ENCODE measurements at regions not wholly inside any gene's neighbourhood (a gene's known extent, or its start where the extent isn't known, plus 50 kb on each side); places are given as distances from the start of the nearest gene placed in this dataset.

GRCh38 chr14:101006008-101006407 lies 102.5 kb upstream of the RTL1 start:
- TF ChIP-seq, protein P1, sequence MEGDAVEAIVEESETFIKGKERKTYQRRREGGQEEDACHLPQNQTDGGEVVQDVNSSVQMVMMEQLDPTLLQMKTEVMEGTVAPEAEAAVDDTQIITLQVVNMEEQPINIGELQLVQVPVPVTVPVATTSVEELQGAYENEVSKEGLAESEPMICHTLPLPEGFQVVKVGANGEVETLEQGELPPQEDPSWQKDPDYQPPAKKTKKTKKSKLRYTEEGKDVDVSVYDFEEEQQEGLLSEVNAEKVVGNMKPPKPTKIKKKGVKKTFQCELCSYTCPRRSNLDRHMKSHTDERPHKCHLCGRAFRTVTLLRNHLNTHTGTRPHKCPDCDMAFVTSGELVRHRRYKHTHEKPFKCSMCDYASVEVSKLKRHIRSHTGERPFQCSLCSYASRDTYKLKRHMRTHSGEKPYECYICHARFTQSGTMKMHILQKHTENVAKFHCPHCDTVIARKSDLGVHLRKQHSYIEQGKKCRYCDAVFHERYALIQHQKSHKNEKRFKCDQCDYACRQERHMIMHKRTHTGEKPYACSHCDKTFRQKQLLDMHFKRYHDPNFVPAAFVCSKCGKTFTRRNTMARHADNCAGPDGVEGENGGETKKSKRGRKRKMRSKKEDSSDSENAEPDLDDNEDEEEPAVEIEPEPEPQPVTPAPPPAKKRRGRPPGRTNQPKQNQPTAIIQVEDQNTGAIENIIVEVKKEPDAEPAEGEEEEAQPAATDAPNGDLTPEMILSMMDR (conservative IDR thresholded peaks at IDR 0.05; ENCODE audit: low read depth, low read length) = no peak
- TF ChIP-seq EZH2 (IDR thresholded peaks at IDR 0.05; ENCODE audit: borderline replicate concordance, low read depth, low read length, poor library complexity, severe bottlenecking) = no peak

Measured in A673 (cell line).